SK-N-SH (cell line): ENCODE measurements at regions not wholly inside any gene's neighbourhood (a gene's known extent, or its start where the extent isn't known, plus 50 kb on each side); places are given as distances from the start of the nearest gene placed in this dataset.

ENCODE experiments used
- CTCF ChIP-seq: fragments of 200-600 bp; sonication (generic); IDR thresholded peaks from 2 replicates; pipeline ENCODE4 v1.6.1; 2017; ENCODE audit warnings: antibody characterized with exemption, mild to moderate bottlenecking, moderate library complexity
- EP300 ChIP-seq, 2 experiments: IDR thresholded peaks; 2 replicates each; pipeline versions ENCODE4 v1.4.0 to v1.6.1; 2012; ENCODE audit warnings: borderline replicate concordance in 1 of 2, low read depth in 1 of 2, low read length in 1 of 2
- FOXJ3 ChIP-seq: sonication (generic); formaldehyde crosslinking; IDR thresholded peaks from 2 replicates; pipeline ENCODE4 v1.5.1; 2020; ENCODE audit warnings: mild to moderate bottlenecking, missing genetic modification reagents
- TAF1 ChIP-seq: IDR thresholded peaks from 2 replicates; pipeline ENCODE4 v1.6.1; 2012; ENCODE audit warnings: low read depth, mild to moderate bottlenecking, low read length, moderate library complexity, borderline replicate concordance
- TF ChIP-seq, protein P1 (sequence below): IDR thresholded peaks from 2 replicates; pipeline ENCODE4 v1.4.0; 2012; ENCODE audit warnings: low read depth

DNA sequence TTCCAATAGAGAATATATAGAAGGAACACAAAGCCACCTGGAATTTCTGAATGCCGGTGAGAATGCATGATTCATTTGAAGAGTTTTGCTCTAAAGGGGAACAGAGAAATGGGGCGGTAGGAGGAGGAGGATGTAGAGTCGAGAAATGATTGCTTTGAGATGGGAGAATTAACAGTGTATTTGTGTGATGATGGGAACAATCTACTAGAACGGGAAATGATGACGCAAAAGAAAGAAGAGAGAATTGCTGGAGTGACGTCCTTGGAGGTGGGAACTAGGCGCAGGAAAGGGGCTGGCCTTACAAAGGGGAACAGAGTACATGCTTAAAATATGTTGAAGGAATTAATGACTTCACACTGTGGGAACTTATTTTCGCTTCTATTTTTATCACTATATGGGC lies 188.1 kb downstream of the SDHAF3 start:
- TF ChIP-seq TAF1 (no peak), CTCF (no peak), FOXJ3 (CRISPR knock-in tag) (no peak), EP300 (IDR thresholded peaks at IDR 0.05; ENCODE audit: borderline replicate concordance in 1 of 2, low read depth in 1 of 2, low read length in 1 of 2) (no peak)
- TF ChIP-seq, protein P1, sequence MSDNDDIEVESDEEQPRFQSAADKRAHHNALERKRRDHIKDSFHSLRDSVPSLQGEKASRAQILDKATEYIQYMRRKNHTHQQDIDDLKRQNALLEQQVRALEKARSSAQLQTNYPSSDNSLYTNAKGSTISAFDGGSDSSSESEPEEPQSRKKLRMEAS, result no peak
